HepG2 (cell line): ENCODE measurements at regions not wholly inside any gene's neighbourhood (a gene's known extent, or its start where the extent isn't known, plus 50 kb on each side); places are given as distances from the start of the nearest gene placed in this dataset.

ENCODE experiments used
- AHR ChIP-seq: IDR thresholded peaks from 2 replicates; pipeline ENCODE4 v1.6.1; 2018; ENCODE audit warnings: missing genetic modification reagents, missing compliant biosample characterization
- BRF2 ChIP-seq: sonication (generic); formaldehyde crosslinking; IDR thresholded peaks from 2 replicates; pipeline ENCODE4 v1.8.1; 2022; ENCODE audit warnings: mild to moderate bottlenecking, missing genetic modification reagents
- CTCF ChIP-seq: sonication (generic); formaldehyde crosslinking; IDR thresholded peaks from 2 replicates; pipeline ENCODE4 v1.5.0; 2020; ENCODE audit warnings: mild to moderate bottlenecking, missing genetic modification reagents, moderate library complexity
- ELF1 ChIP-seq: sonication (generic); formaldehyde crosslinking; IDR thresholded peaks from 2 replicates; pipeline ENCODE4 v1.4.0; 2020; ENCODE audit warnings: missing genetic modification reagents
- MAZ ChIP-seq, 2 experiments: sonication (generic) in 1 of 2; formaldehyde crosslinking in 1 of 2; IDR thresholded peaks; 2 replicates each; pipeline versions ENCODE4 v1.5.0 to v1.6.1; 2012 to 2020; ENCODE audit warnings: low read depth in 2 of 2, mild to moderate bottlenecking in 2 of 2, borderline replicate concordance in 1 of 2, improper control_type of control experiment in 1 of 2, low read length in 1 of 2, missing genetic modification reagents in 1 of 2, moderate library complexity in 1 of 2
- NCOA2 ChIP-seq: sonication (generic); formaldehyde crosslinking; IDR thresholded peaks from 2 replicates; pipeline ENCODE4 v1.8.0; 2022; ENCODE audit warnings: inconsistent platforms
- NFYB ChIP-seq: sonication (generic); formaldehyde crosslinking; IDR thresholded peaks from 2 replicates; pipeline ENCODE4 v1.4.0; 2020; ENCODE audit warnings: missing genetic modification reagents
- NR2F1 ChIP-seq, 2 experiments: fragments of 450-650 bp in 1 of 2; formaldehyde crosslinking in 1 of 2; IDR thresholded peaks; 2 replicates each; pipeline versions ENCODE4 v1.5.0 to v1.6.1; 2016 to 2020; ENCODE audit warnings: mild to moderate bottlenecking in 1 of 2, missing compliant biosample characterization in 1 of 2, missing genetic modification reagents in 1 of 2, moderate library complexity in 1 of 2
- USF2 ChIP-seq, 2 experiments: sonication (generic) in 1 of 2; formaldehyde crosslinking in 1 of 2; IDR thresholded peaks; 2 replicates each; pipeline versions ENCODE4 v1.5.1 to v1.6.1; 2011 to 2020; ENCODE audit warnings: borderline replicate concordance in 1 of 2, low read depth in 1 of 2, low read length in 1 of 2, mild to moderate bottlenecking in 1 of 2, missing genetic modification reagents in 1 of 2, moderate library complexity in 1 of 2
- ZBTB14 ChIP-seq: sonication (generic); formaldehyde crosslinking; IDR thresholded peaks from 2 replicates; pipeline ENCODE4 v1.4.0; 2020; ENCODE audit warnings: missing genetic modification reagents
- ZNF180 ChIP-seq: sonication (generic); formaldehyde crosslinking; IDR thresholded peaks from 2 replicates; pipeline ENCODE4 v1.4.0; 2020; ENCODE audit warnings: low read depth, missing genetic modification reagents, borderline replicate concordance
- ZNF274 ChIP-seq: sonication (generic); formaldehyde crosslinking; IDR thresholded peaks from 2 replicates; pipeline ENCODE4 v1.5.1; 2020; ENCODE audit warnings: mild to moderate bottlenecking, missing genetic modification reagents
- ZNF558 ChIP-seq: sonication (generic); formaldehyde crosslinking; IDR thresholded peaks from 2 replicates; pipeline ENCODE4 v1.9.0; 2022; ENCODE audit warnings: mild to moderate bottlenecking, missing genetic modification reagents, borderline replicate concordance

GRCh38 chr2:189248141-189248540 is 68.6 kb upstream of the COL5A2 start:
- no peak for TF ChIP-seq NCOA2 (CRISPR knock-in tag)
- no peak for TF ChIP-seq USF2 (IDR thresholded peaks at IDR 0.05; ENCODE audit: low read depth, low read length)
- TF ChIP-seq USF2 (CRISPR knock-in tag; IDR thresholded peaks at IDR 0.05; ENCODE audit: borderline replicate concordance) = no peak
- TF ChIP-seq NFYB (CRISPR knock-in tag) = no peak
- no peak for TF ChIP-seq ZNF274 (CRISPR knock-in tag)
- TF ChIP-seq ZBTB14 (CRISPR knock-in tag) = no peak
- TF ChIP-seq ZNF180 (CRISPR knock-in tag) = no peak
- no peak for TF ChIP-seq CTCF (CRISPR knock-in tag)
- TF ChIP-seq ELF1 = no peak
- no peak for TF ChIP-seq ZNF558 (CRISPR knock-in tag)
- TF ChIP-seq MAZ (IDR thresholded peaks at IDR 0.05; ENCODE audit: borderline replicate concordance, low read depth, low read length) = no peak
- TF ChIP-seq MAZ (CRISPR knock-in tag; IDR thresholded peaks at IDR 0.05; ENCODE audit: low read depth) = no peak
- TF ChIP-seq BRF2 = no peak
- no peak for TF ChIP-seq AHR
- no peak for TF ChIP-seq NR2F1 (CRISPR knock-in tag; IDR thresholded peaks at IDR 0.05)
